NCI-H2196 (cell line): ENCODE measurements at regions not wholly inside any gene's neighbourhood (a gene's known extent, or its start where the extent isn't known, plus 50 kb on each side); places are given as distances from the start of the nearest gene placed in this dataset.
A peak's percentile ranks its signal among the peaks of the same experiment; 100 is the strongest.

Experiments
- DNase-seq: peaks from one replicate; lab custom pipeline; 2025; ENCODE audit not compliant: unreplicated experiment; lab: John Stamatoyannopoulos, UW

DNA sequence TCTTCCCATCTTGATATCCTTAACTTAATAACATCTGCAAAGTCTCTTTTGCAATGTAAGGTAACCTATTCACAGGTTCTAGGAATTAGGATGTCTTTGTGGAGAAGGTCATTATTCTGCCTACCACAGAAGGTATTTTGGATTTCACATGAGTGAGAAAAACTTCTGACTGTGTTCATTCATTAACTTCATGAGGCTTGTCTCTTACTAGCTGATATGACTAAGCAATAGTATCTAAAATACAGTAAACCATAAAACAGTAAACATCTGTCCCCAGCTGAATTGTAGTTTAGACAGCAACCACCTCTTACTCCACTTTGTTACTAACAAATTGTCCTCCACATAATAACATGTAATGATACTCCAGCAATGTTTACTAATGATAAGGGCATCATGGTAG is 198.1 kb downstream of the SEC23A start:
- no peak for DNase-seq

GRCh38 chr14:38901791-38902190 is 201.2 kb downstream of the SEC23A start:
- no peak for DNase-seq

DNA sequence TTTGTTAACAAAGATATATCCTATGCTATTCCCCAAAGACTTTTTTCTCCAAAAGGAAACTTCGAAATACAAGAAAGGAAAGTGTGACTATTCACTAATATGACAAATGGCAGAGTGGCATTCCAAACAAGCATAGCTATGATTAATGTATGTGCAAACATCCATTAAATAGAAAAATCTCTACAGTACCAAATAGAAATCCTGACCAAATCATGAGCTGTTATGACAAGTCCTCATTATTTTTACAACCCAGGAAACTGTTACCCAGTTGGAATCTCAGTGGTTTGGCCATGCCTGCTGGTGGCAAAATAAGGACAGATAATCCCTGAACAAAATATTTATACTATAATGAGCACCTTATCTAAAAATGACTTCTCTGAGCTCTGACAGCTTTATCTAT is 202.1 kb downstream of the SEC23A start:
- no peak for DNase-seq

DNA sequence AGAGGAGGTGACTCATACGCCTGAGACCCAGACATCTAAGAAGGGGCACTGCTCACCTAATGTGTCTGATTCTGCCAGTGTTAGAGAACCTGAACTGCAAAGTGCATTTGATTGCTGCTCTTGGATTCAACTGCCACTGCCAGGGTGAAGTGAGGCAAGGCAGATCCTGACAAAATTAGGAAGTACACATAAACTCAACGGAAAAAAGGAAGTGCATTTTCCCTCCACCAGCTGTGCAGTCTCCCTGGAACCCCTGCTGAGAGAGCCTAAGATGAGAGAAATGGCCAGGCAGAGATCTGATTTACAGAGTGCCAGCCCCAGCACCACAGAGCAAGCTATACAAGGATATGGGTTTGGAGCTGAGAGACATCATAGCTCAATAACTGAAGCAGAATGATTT is 215.3 kb downstream of the SEC23A start:
- DNase-seq, result no peak

DNA sequence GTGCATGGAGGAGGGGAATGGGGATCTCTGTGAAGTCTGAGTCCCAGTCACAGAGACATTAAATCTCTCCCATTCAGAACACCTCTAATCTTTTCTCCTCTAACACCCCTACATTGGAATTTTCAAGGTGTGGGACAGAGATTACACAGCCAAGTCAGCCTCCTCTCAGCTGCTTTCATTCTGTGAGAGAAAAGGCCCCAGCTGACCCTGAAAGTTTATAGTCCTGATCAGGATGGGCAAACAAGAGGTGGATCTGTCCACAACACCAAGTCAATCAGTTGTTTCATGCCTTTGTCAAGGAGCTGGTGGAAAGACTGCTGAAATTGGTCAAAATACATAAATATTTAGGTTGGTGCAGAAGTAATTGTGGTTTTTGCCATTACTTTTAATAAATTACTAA is 218.9 kb downstream of the SEC23A start:
- DNase-seq, result no peak

DNA sequence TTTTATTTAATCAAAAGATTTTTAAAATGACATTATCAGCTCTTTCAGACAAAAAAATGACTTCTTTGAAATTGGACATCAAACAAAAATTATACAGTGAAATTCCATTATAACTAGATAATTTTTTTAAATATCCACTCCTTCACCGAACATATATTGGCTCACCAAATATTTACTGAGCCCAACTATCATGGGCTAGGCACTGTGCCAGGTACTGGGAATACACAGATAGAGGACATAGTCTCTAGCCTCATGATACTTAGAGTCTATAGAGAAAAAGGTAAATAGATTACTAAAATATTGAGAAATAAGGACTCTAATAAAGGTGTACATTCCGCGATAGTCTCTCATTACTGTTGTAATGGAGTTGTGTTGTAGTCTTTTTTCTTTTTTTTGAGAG is 219.9 kb downstream of the SEC23A start:
- DNase-seq, result no peak

- no peak for DNase-seq
Observed at GRCh38 chr14:38882533-38882932, 220.5 kb downstream of the SEC23A start.

DNA sequence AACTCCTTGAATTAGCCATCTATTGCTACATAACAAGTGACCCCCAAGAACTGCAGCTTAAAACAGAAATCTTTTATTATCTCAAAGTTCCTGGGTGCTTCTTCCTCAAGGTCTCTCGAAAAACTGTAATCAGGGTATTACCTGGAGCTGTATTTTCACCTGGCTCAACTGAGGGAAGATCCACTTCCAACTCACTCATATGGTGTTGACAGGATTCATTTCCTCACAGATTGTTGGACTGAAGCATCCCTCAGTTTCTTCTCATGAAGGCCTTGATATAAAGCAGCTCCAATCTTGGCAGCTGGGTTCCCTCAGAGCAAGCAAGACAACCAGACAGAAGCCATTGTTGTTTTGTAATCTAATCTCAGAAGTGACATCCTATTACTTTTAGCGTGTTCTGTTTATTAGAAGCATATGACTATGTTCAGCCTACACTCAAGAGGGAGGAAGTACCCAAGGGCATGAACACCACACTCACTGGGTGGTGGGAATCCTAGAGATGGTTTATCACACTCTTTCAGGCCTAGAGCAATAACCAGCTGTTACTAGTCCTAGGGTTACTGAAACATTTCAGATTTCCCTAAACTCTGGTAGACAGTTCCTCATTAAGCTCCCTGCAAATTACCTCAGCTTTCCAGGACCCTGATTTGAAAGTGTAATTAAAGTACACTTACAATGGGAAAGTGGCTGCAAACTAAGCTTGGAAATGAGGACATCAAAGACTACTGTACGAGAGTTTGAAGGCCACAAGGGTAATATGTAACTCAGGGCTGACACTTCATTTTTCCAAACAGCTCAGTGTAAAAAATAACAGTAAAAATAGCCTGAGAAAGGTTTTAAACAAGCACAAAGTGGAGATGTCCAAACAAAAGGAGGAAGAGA is 222.2 kb downstream of the SEC23A start:
- DNase-seq, result no peak

- DNase-seq, result no peak
Observed at GRCh38 chr14:38877744-38878388, 225.2 kb downstream of the SEC23A start.

GRCh38 chr14:38874721-38875120 is 228.3 kb downstream of the SEC23A start:
- no peak for DNase-seq

DNA sequence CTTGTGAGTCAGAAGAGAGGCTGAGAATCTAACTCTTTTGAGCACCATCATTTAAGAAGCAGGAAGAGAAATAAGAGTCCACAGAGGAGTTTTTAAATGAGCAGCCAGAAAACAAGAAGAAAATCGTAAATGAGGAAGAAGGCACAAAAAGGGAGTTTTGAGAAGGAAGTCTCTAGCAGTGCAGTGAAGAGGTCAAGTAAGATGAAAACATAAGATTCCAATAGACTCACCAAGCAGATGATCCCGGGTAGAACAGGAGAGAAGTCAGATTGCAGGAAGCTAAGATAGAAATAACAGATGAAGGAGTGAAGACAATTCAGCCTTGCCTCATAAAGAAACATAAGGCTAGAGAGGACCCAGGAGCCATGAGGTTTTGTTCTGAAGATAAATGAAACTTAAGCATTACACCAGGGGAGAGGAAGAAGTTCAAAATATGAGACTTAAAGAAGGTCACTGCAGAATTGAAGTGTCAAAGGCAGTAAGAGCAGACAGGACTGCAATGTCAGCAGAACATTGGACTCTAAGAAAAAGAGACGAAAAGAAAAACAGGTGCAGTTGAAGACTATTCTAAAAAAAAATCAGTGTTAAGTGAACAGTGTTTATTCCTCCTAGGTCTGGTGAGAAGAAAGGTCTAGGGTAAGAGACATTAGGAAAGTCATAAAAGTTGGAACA is 229.0 kb downstream of the SEC23A start:
- DNase-seq, result no peak

- no peak for DNase-seq
Observed at GRCh38 chr14:38870296-38870836, 232.7 kb downstream of the SEC23A start.

DNA sequence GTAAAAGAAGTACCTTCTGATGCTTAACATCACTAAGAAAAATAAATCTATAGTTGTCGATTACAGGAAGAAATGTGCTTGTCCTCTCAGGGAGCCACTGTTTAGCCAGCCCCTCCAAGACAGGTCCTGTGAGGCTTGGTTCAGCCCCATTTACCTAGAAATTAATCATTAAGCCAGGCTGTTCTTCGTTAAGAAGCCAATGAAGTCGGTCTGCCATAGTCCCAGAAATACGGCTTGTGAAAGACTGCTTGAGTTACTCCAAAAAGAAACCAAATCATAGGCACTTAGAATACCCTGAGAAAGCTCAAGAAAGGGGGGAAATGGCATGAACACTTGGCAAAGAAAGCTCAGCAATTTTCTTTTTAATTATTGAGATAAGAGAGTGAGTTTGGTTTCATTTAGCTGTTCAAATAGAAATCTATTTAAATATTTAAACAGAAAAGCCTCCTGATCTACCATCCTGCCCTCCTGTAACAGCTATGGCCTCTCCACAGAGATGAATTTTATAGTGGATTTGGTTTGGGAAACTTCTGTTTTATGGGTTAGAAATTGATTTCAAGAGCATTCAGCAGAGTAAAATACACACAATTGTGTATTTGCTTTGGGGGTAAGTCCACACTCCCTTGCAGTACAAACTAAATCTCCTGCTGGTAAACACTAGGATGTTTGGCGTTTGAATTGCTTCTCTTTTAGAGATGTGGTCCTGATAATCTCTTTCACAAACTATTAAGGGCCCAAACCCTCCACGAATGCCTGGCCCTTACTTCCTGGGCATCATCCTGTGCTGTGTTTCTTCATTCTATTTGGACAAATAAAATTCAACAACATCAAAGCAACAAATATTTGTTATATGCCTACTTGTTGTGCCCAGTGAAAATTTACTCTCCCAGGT is 234.4 kb downstream of the SEC23A start:
- no peak for DNase-seq

DNA sequence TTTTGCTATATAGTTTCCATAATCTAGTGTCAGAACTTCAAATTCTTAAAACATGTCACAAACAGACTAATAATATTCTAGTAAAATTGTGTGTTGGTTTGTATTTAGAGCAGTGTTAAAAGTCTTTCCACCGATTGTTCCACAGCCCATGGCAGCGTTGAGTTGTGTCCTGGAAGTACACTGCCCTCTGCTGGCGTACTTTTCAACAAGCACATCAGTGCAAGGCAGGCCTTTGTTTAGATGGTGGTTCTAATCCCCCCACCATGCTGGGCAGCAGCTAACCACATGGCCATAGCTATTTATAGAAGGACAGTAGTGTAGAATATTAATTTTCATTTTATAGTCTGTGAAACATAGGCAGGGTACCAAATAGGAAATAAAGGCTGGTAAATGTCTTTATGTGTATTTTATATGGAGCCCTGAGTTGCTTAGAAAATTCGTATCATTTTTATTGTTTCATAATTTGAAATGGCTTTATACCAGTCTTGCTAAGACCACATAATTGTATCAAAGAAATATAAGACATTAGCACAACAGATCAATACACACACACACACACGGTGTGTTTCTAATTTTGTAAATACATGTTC is 235.4 kb downstream of the SEC23A start:
- peak; percentile 51 for DNase-seq

DNA sequence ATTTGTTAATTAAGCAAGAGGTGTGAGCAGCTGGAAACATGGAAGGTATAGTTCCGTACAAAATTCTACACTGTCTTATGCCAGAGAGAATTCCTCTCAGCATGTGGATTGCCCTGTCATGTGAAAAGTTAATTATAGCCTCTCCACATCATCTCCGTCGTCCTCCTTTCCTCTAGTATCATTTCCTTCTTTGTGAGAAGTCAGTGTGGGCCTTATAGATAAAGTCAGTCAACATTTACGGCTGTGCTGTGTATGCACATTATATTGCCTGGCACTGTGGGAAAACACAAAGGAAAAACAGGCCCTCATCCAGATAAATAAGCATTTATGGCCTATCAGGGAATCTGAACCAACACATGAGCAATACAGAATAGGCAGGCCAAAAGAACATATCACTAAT is 236.6 kb downstream of the SEC23A start:
- no peak for DNase-seq

DNA sequence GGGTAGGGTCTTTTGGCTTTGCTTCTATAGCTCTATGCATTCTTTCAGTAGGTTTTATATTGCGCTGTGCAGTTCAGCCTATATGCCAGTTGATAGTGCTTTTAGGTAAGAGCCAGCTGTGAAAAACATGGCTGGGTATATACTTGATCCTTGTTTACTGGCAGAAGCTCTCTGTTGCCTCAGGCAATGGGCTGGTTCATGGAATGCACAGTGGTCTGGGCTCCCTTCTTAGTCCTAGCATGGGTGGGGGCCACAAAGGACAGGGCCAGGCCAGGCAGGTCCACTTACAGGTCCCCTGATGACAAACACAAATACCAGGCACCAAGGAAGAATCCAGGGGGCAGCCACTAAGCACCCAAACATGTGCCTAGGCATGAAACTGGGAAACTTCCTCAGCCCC is 240.7 kb downstream of the SEC23A start:
- no peak for DNase-seq

GRCh38 chr14:38860530-38860929 is 242.5 kb downstream of the SEC23A start:
- no peak for DNase-seq

DNA sequence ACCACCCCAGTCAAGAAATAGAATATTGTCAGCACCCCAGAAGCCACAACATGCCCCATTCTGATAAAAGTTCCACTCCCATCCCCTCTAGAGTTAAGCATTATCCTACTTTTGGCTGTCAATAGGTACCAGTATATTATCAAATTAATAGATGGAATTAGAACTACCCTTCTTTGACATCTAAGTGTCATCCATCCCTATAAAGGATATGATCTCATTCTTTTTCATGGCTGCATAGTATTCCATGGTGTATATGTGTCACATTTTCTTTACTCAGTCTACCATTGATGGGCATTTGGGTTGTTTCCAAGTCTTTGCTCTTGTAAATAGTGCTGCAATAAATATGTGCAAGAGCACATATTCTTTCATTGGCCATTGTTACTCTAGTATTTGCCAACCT is 246.2 kb downstream of the SEC23A start:
- no peak for DNase-seq

GRCh38 chr14:38855513-38855912 is 247.5 kb downstream of the SEC23A start:
- DNase-seq, result no peak

GRCh38 chr14:38851111-38851510 is 251.9 kb downstream of the SEC23A start:
- no peak for DNase-seq
